Calu3 (cell line): ENCODE measurements at regions not wholly inside any gene's neighbourhood (a gene's known extent, or its start where the extent isn't known, plus 50 kb on each side); places are given as distances from the start of the nearest gene placed in this dataset.

Experiments used
- BruUV-seq: library from RNA; stranded (reverse); fragments of 400-500 nt; replicated peaks from 2 replicates; lab custom pipeline; 2021; lab: Mats Ljungman, UMichigan
- CTCF ChIA-PET: fragments of 300-600 bp; sonication (Branson Sonifier 250); formaldehyde crosslinking; loops from one replicate; lab custom pipeline; 2022; ENCODE audit warnings: antibody characterized with exemption; lab: Charles Lee
- DNase-seq: peaks from one replicate; pipeline ENCODE4 v3.0.0; 2022
- H3K27ac Mint-ChIP-seq: one replicate; pipeline ENCODE4 v1.8.0; 2022; ENCODE audit warnings: mixed read lengths; ENCODE audit not compliant: unreplicated experiment
- H3K27me3 Mint-ChIP-seq: one replicate; pipeline ENCODE4 v1.8.0; 2022; ENCODE audit warnings: mixed read lengths; ENCODE audit not compliant: unreplicated experiment
- H3K36me3 Mint-ChIP-seq: one replicate; pipeline ENCODE4 v1.8.0; 2022; ENCODE audit warnings: mild to moderate bottlenecking, moderate library complexity, mixed read lengths; ENCODE audit not compliant: insufficient read depth, unreplicated experiment
- H3K4me1 Mint-ChIP-seq: one replicate; pipeline ENCODE4 v1.8.0; 2022; ENCODE audit warnings: mild to moderate bottlenecking, low read depth, mixed read lengths; ENCODE audit not compliant: unreplicated experiment
- H3K4me3 Mint-ChIP-seq: one replicate; pipeline ENCODE4 v1.8.0; 2022; ENCODE audit warnings: mild to moderate bottlenecking, low read depth, moderate library complexity, mixed read lengths; ENCODE audit not compliant: unreplicated experiment
- H3K9me3 Mint-ChIP-seq: one replicate; pipeline ENCODE4 v1.8.0; 2022; ENCODE audit warnings: low read depth, mixed read lengths; ENCODE audit not compliant: unreplicated experiment
- intact Hi-C: fragments of 100-400 bp; cut with micrococcal nuclease; formaldehyde crosslinking; loops from one replicate; pipeline ENCODE4 v1.10.0; 2022; ENCODE audit not compliant: unreplicated experiment
- TF ChIP-seq, protein P1 (sequence below): fragments of 200-600 bp; IDR thresholded peaks from one replicate; pipeline ENCODE4 v1.8.0; 2022; ENCODE audit warnings: antibody characterized with exemption; ENCODE audit not compliant: unreplicated experiment

DNA sequence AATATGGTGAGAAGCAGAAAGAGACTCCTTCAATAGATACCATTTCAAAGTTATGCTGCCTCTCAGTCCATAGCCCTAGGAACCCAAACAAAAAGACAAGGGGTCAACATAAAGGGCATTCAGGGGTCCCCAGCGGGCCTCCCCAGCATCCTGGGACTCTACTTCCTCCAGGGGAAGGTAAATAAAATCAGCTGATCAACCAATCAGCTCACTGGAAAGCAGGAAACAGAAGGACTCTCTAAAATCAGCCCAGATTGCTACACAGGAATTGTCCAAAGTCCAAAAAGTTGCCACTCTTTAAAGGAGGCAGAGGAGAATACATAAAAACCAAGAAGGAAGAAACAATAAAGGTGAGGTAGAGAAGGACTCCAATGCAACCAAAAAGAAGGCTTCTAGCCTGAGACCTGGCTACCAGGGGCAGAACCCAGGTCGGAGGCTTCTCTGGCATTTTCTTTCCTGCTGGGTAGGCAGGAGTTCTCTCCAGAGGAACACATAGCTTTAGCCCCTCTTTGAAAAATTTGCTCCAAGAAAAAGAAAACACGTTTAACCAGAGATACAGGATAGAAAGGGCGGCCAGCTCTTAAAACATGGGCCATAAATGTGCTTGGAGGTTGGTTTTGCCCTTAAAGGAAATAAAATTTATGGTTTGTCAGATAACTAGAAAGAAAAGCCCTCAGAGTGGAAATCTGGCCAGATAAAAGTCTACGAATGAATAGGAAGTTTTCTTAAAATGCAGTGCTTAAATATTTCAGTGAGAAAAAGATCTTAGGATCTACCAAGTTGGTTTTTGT lies 404.6 kb downstream of the SOX9 start:
- Mint-ChIP-seq H3K4me3 (no peak overlapping the region), H3K27me3 (no peaks in the 10 kb centered on the region), H3K36me3 (peaks cover 24% of the 10 kb centered on the region), H3K9me3 (no peaks in the 10 kb centered on the region), H3K27ac (no peak overlapping the region), H3K4me1 (peaks cover 34% of the 10 kb centered on the region)
- BruUV-seq, result no TSS peak
- CTCF ChIA-PET, result interaction anchor here (0.6 to 0.7 kb wide), 2 partner anchors 16 to 138 kb away, joined by 3 to 4 read pairs; no protein-coding TSS in a partner anchor
- TF ChIP-seq, protein P1, sequence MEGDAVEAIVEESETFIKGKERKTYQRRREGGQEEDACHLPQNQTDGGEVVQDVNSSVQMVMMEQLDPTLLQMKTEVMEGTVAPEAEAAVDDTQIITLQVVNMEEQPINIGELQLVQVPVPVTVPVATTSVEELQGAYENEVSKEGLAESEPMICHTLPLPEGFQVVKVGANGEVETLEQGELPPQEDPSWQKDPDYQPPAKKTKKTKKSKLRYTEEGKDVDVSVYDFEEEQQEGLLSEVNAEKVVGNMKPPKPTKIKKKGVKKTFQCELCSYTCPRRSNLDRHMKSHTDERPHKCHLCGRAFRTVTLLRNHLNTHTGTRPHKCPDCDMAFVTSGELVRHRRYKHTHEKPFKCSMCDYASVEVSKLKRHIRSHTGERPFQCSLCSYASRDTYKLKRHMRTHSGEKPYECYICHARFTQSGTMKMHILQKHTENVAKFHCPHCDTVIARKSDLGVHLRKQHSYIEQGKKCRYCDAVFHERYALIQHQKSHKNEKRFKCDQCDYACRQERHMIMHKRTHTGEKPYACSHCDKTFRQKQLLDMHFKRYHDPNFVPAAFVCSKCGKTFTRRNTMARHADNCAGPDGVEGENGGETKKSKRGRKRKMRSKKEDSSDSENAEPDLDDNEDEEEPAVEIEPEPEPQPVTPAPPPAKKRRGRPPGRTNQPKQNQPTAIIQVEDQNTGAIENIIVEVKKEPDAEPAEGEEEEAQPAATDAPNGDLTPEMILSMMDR, result no peak
- no peak for DNase-seq
- intact Hi-C loops, result no loop called here

DNA sequence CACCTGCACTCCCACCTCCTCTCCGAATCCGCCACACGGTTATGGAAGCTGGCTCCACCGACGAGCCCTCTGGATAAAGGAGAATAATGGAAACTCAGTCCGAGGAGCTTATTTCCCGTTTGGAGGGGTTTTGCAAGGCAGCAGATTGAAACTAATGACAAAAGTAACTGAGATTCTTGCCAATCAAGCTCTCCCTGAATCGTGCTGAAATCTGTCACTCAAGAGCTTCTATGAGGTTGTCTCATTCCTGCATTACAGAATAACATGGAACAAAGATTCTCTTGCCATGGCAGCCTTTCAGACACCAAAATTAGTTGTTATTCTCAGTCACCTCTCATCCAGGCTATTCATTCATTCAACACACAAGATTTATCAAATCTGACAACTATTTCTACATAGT lies 405.9 kb downstream of the SOX9 start:
- CTCF ChIA-PET, result no interaction called here
- no TSS peak for BruUV-seq
- intact Hi-C loops, result no loop called here
- TF ChIP-seq, protein P1, result no peak
- Mint-ChIP-seq H3K4me3 (no peak overlapping the region), H3K27ac (no peak overlapping the region), H3K36me3 (peaks cover 31% of the 10 kb centered on the region), H3K9me3 (peaks cover under 1% of the 10 kb centered on the region), H3K4me1 (peaks cover 40% of the 10 kb centered on the region), H3K27me3 (no peaks in the 10 kb centered on the region)
- DNase-seq, result no peak

DNA sequence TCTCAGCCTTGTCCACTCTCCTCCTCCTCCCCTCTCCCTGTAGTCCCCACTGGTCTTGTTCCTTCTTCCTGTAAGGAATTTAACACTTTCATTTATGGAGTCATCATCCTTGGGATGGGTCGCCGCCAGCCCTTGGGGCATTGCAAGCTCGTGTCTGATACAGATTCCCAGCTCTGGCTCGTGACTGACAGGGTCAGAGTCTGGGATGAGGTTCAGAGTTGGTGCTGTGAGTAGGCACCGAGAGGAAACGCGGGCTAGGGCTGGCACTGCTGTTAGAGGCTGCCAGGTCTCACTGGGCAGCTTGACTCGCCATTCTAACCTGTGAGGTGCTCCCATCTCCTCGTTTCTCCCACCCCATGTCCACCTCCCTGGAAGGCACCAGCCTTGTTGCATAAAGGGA lies 407.0 kb downstream of the SOX9 start:
- H3K4me3 Mint-ChIP-seq, result no peak overlapping the region
- BruUV-seq, result no TSS peak
- H3K36me3 Mint-ChIP-seq, result peaks cover 30% of the 10 kb centered on the region
- no peak for DNase-seq
- peaks cover 3% of the 10 kb centered on the region for H3K9me3 Mint-ChIP-seq
- TF ChIP-seq, protein P1, result no peak
- H3K27me3 Mint-ChIP-seq, result no peaks in the 10 kb centered on the region
- H3K27ac Mint-ChIP-seq, result no peak overlapping the region
- CTCF ChIA-PET, result no interaction called here
- intact Hi-C loops, result no loop called here
- peaks cover 45% of the 10 kb centered on the region for H3K4me1 Mint-ChIP-seq

DNA sequence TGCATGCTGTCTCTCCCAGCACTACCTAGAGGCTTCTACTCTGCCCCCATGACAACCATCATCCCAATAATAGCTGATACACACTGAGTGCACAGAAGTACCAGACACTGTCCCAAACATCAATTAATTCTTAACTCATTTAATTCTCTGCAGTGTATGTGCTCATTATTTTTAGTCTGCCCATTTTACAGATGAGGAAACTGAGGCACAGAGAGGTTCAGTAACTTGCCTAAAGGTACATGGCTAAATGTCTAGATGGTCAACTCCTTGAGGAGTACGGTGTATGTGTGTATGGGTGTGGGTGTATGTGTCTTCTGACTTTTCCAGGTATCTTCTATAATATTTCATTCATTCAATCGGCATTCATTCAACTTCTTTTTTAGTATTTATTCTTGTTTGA lies 407.9 kb downstream of the SOX9 start:
- no TSS peak for BruUV-seq
- Mint-ChIP-seq H3K27me3 (no peaks in the 10 kb centered on the region), H3K27ac (no peak overlapping the region), H3K4me3 (no peak overlapping the region), H3K9me3 (peaks cover 3% of the 10 kb centered on the region), H3K4me1 (peaks cover 45% of the 10 kb centered on the region), H3K36me3 (peaks cover 30% of the 10 kb centered on the region)
- CTCF ChIA-PET, result no interaction called here
- TF ChIP-seq, protein P1, result no peak
- no peak for DNase-seq
- intact Hi-C loops, result no loop called here
